Activated CD4-positive, alpha-beta T cell treated with anti-CD3 and anti-CD28 coated beads, Interleukin-2, amount 50 U/mL, for 16 hours (primary cell): ENCODE measurements at regions not wholly inside any gene's neighbourhood (a gene's known extent, or its start where the extent isn't known, plus 50 kb on each side); places are given as distances from the start of the nearest gene placed in this dataset.

ENCODE experiments used
- DNase-seq: peaks from one replicate; pipeline ENCODE4 v3.0.0-alpha.2; 2020

GRCh38 chr10:29131952-29132547 lies 156.8 kb upstream of the LYZL1 start:
- DNase-seq: no peak

DNA sequence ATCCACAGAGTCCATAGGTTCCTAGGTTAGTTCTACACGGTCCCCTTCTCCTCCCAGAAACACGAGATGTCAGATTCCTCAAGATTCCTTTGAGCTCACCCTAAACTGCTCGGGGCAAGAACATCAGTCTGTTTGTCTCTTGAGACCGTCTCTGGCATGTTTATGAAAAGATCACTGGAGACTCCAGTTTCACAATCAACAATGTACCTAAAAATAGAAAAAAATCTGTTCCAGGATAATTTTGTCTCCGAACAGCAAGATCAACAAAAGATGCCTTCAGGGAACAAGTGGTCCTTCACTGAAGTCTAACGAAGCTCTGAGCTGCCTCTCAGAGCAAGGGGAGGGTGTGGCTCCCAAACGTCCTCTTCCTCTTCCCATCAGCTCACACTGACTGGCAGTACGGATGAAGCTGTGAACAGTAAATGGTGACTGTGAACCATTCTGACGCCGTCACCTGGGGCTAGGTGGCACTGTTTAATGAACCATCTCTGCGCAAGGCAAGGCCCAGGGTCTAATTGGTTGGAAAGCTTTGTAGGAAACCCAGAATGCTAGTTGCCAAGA lies 156.2 kb upstream of the LYZL1 start:
- no peak for DNase-seq

GRCh38 chr10:29135337-29135736 lies 153.5 kb upstream of the LYZL1 start:
- DNase-seq: no peak

DNA sequence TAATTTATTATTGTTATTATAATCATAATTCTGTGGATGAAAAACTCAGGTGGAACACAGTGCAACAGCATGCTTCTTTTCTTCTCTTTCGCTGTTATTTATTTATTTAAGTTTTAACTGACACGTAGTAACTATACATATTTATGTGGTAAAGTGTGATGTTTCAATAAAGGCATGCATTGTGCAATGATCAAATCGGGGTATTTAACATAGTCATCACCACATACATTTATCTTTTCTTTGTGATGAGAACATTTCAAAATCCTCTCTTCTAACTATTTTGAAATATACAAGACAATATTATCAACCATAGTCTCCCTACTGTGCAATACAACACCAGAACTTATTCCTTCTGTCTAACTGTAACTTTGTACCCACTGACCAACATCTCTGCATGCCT lies 152.5 kb upstream of the LYZL1 start:
- no peak for DNase-seq

DNA sequence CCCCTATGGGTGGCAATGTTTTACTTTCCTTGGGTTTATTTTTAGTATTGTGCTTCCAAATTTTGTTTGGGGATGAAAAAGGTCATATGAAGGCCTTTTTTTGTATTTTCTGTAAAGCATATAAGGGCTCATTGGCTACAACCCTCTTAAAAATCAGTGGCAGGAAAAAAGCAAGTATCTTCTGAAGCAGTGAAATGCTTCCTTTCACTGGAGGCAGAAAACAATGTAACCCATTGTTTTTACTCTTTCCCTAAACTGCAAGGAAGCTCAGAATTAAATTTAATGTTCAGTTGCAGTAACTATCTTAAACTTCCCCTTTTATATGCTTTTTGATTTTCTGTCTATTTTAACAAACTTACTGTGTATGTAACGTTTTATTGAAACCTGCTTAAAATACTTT lies 148.7 kb upstream of the LYZL1 start:
- no peak for DNase-seq

- no peak for DNase-seq
Observed at GRCh38 chr10:29140991-29141390, 147.9 kb upstream of the LYZL1 start.

- no peak for DNase-seq
Observed at GRCh38 chr10:29141761-29142160, 147.1 kb upstream of the LYZL1 start.

DNA sequence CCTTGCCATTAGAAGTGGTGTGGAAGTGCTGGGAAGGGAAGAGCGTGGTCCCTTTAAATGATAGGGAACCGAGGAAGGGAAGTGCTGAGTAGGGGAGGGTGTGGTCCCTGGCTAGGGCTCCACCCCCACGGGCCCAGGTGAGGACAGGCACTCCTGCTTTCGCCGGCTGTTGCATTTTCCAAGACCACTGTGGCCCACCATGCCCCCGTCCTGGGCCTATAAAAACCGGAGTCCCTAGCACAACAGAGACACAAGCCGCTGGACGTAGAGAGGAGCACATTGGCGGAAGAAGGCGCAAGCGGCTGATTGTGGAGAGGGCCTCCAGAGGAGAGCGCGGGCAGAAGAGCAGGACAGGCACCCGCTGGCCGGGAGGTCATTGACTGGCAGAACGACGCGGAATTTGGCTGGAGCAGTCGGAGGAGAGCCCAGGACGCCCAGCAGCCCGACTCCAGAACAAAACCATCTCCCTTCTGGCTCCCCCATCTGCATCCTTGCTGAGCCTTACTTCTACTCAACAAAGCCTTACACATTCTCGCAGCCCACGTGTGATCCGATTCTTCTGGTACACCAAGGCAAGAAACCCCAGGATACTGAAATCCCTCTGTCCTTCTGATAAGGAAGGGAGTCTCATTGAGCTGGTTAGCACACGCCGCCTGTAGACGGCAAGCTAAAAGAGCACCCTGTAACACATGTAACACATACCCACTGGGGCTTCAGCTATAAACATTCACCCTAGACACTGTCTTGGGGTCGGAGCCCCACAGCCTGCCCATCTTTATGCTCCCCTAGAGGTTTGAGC lies 146.2 kb upstream of the LYZL1 start:
- DNase-seq: no peak

DNA sequence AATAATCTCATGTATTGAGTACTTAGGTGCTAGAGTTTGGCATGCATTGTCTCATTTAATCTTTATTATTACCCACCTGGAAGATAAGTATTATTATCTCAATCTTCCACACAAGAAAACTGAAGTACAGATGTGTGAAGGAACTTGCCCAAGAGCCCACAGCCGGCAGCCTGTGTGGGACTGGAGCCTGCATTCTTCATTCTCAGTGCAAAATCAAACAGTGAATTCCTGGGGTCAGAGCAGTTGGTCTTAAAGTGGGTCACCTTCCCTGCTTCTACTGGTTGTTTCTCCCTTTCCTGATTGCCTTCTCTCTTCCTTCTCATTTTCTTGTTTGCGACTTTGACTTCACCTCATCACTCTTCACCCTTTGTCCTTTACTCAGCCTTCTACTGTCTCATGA lies 144.7 kb upstream of the LYZL1 start:
- no peak for DNase-seq

GRCh38 chr10:29146311-29147100 lies 142.4 kb upstream of the LYZL1 start:
- DNase-seq: no peak

GRCh38 chr10:29150010-29150409 lies 138.9 kb upstream of the LYZL1 start:
- DNase-seq: no peak

DNA sequence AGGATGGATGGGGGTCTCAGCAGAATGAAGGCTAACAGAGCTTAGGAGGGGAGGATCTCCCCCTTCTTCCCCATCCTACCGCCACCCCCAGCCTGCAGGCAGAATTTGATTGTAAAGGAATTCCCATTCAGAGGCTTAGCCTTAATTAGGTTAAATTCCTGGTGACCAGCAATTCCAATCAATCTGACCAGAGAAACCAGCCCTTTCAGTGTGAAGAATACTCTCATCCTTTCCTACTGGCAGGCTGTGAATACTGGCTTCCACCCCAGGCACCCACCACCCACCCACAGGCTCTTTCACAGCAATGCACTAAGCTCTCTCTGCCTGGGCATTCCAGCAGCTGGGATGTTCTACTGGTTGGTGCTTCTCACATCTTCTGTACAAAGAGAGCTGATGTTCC lies 137.9 kb upstream of the LYZL1 start:
- DNase-seq: no peak

GRCh38 chr10:29157321-29157720 lies 131.5 kb upstream of the LYZL1 start:
- no peak for DNase-seq

DNA sequence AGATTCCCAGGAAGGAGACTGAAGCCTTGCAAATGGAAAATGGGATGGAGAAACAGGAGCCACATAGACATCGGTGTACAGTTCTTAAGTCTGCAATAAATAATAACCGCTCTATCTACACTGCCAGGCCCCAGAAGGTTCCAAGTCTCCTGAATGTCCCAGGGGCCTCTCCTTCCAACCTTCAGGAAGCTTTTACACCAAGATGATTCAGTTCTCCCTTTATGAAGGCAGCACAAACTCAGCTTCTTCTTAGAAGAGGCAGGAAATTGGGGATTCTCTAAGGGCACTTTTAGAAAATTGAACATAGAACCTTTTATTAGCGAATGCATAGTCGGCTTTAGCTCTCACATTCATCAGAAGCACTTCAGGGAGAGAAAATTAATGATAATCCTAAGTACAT lies 130.8 kb upstream of the LYZL1 start:
- no peak for DNase-seq

GRCh38 chr10:29160150-29160617 lies 128.7 kb upstream of the LYZL1 start:
- no peak for DNase-seq

- DNase-seq: no peak
Observed at GRCh38 chr10:29163746-29164145, 125.1 kb upstream of the LYZL1 start.

GRCh38 chr10:29166713-29167112 lies 122.2 kb upstream of the LYZL1 start:
- no peak for DNase-seq

DNA sequence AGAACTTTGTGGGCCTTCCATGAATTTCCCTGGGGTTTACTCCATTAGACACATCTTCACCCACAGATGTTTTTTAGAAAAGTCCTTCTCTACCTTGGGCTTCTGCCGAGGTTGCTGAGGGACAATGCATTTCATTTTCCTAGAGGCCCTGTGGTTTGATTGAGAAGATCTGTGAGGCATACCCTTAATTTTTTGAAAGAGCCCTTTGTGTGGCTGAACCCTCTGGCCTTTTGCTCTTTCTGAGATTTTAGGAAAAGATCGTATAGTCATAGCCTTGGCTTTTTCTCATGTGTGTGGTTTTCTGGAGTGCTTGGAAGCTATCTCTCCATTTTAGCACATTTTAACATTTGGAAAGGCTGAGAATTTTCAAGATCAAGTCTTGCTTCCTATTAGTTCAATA lies 119.8 kb upstream of the LYZL1 start:
- no peak for DNase-seq

DNA sequence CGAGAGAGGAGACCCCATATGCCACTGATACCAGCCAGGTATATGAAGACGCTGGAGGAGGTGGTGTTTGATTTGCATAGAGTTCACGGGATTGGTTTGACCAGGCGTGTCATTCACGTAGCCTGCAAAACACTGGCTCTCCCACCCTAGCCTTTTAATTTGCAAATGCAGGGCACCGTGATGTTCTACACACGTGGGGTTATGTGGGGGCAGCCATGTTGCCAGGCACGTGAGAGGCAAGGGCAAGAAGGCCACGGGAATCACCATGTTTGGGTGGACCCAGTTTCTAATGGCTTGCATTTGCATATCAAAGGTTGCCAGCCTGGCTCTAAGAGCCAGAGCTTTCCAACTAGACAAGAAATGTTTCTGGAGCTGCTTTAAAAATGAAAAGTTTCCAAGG lies 117.2 kb upstream of the LYZL1 start:
- no peak for DNase-seq

GRCh38 chr10:29174389-29174788 lies 114.5 kb upstream of the LYZL1 start:
- DNase-seq: no peak

DNA sequence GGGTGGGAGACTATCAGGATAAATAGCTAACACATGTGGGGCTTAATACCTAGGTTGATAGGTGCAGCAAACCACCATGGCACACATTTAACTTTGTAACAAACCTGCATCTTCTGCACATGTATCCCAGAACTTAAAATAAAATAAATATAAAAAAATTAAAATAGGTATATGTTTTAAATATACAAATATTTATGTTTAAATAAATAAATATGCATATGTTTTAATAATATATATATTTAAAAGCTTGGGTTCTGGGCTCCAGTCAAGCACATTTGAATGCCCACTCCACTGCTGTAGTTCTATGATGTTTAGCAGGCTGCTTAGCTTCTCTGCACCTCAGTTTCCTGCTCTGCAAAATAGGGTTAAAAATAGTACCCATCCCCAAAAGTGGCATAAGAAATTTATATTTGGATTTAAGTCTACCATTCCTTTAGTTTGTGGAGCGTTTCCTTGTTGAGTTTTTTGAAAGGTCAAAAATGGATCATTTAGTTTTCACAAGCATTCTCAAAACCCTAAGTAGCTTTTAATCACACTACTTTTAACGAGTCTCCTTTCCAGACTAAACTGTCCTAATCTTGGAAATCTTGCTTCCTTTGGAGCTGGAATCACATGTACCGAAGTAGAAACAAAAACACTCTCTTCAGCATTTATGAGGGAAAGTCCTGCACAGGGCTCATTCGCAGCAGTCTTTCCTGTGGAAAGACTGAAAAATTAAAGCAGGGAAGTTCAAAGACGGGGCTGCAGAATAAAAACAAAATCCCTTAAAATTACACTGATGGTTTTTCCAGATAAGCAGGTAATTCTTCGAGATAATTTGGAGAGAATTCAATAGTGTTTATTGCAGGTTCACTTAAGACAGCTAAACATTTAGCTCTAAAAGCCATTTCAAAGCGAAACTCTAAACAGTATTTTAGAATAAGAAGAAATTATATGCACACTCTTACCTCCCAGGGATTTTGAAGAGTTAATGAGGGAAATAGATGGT lies 111.7 kb upstream of the LYZL1 start:
- no peak for DNase-seq

- DNase-seq: no peak
Observed at GRCh38 chr10:29181936-29182335, 106.9 kb upstream of the LYZL1 start.
